ENCODE measurements at regions not wholly inside any gene's neighbourhood (a gene's known extent, or its start where the extent isn't known, plus 50 kb on each side); places are given as distances from the start of the nearest gene placed in this dataset.

GRCh38 chr12:125225641-125226040 lies 160.4 kb downstream of the AACS start:
- no peaks in the 10 kb centered on the region for H3K9me3 ChIP-seq (ENCODE audit: insufficient read depth, low read length)
- no peak overlapping the region for H3K9ac ChIP-seq (ENCODE audit: low read length)
- TF ChIP-seq EZH2phosphoT487 (conservative IDR thresholded peaks at IDR 0.05; ENCODE audit: low read length) (no peak), CTCF (IDR thresholded peaks at IDR 0.05; ENCODE audit: insufficient read depth, low read length, poor library complexity, severe bottlenecking) (no peak)
- H3K36me3 ChIP-seq (ENCODE audit: low read length) = no peaks in the 10 kb centered on the region
- H3F3A ChIP-seq (ENCODE audit: insufficient read depth) = no peaks in the 10 kb centered on the region
- H2AFZ ChIP-seq (ENCODE audit: low read depth, low read length, severe bottlenecking) = no peak overlapping the region
- H3K4me3 ChIP-seq (ENCODE audit: insufficient read depth, low read length, poor library complexity, severe bottlenecking) = no peak overlapping the region
- H4K20me1 ChIP-seq (ENCODE audit: low read depth, low read length) = no peaks in the 10 kb centered on the region
- no peaks in the 10 kb centered on the region for H3K79me2 ChIP-seq (ENCODE audit: insufficient read depth, low read length)
- no peaks in the 10 kb centered on the region for H3K27me3 ChIP-seq (ENCODE audit: low read length)
- no peaks in the 10 kb centered on the region for H3K9me2 ChIP-seq (replicated peaks; ENCODE audit: insufficient read depth, low read length)
- H3K27ac ChIP-seq (ENCODE audit: low read depth, low read length) = no peak overlapping the region
- no peak overlapping the region for H3K4me2 ChIP-seq (ENCODE audit: low read depth, low read length, poor library complexity, severe bottlenecking)

- no peak for TF ChIP-seq CTCF (IDR thresholded peaks at IDR 0.05; ENCODE audit: insufficient read depth, low read length, poor library complexity, severe bottlenecking)
- no peak for TF ChIP-seq EZH2phosphoT487 (conservative IDR thresholded peaks at IDR 0.05; ENCODE audit: low read length)
- H3K36me3 ChIP-seq (ENCODE audit: low read length) = no peaks in the 10 kb centered on the region
- H2AFZ ChIP-seq (ENCODE audit: low read depth, low read length, severe bottlenecking) = no peak overlapping the region
- no peaks in the 10 kb centered on the region for H3F3A ChIP-seq (ENCODE audit: insufficient read depth)
- H3K4me2 ChIP-seq (ENCODE audit: low read depth, low read length, poor library complexity, severe bottlenecking) = no peak overlapping the region
- H3K27me3 ChIP-seq (ENCODE audit: low read length) = no peaks in the 10 kb centered on the region
- H4K20me1 ChIP-seq (ENCODE audit: low read depth, low read length) = no peaks in the 10 kb centered on the region
- no peaks in the 10 kb centered on the region for H3K79me2 ChIP-seq (ENCODE audit: insufficient read depth, low read length)
- H3K9me3 ChIP-seq (ENCODE audit: insufficient read depth, low read length) = no peaks in the 10 kb centered on the region
- no peak overlapping the region for H3K27ac ChIP-seq (ENCODE audit: low read depth, low read length)
- no peak overlapping the region for H3K4me3 ChIP-seq (ENCODE audit: insufficient read depth, low read length, poor library complexity, severe bottlenecking)
- H3K9ac ChIP-seq (ENCODE audit: low read length) = no peak overlapping the region
- no peaks in the 10 kb centered on the region for H3K9me2 ChIP-seq (replicated peaks; ENCODE audit: insufficient read depth, low read length)
Observed at GRCh38 chr12:125228519-125229260, 163.5 kb downstream of the AACS start.

- no peak for TF ChIP-seq CTCF (IDR thresholded peaks at IDR 0.05; ENCODE audit: insufficient read depth, low read length, poor library complexity, severe bottlenecking)
- TF ChIP-seq EZH2phosphoT487 (conservative IDR thresholded peaks at IDR 0.05; ENCODE audit: low read length) = no peak
- Histone ChIP-seq H3K36me3 (ENCODE audit: low read length) (no peaks in the 10 kb centered on the region), H3K9me2 (replicated peaks; ENCODE audit: insufficient read depth, low read length) (no peaks in the 10 kb centered on the region), H3K27me3 (ENCODE audit: low read length) (no peaks in the 10 kb centered on the region), H3F3A (ENCODE audit: insufficient read depth) (no peaks in the 10 kb centered on the region), H2AFZ (ENCODE audit: low read depth, low read length, severe bottlenecking) (no peak overlapping the region), H3K9me3 (ENCODE audit: insufficient read depth, low read length) (no peaks in the 10 kb centered on the region), H3K4me2 (ENCODE audit: low read depth, low read length, poor library complexity, severe bottlenecking) (no peak overlapping the region), H3K79me2 (ENCODE audit: insufficient read depth, low read length) (no peaks in the 10 kb centered on the region), H3K9ac (ENCODE audit: low read length) (no peak overlapping the region), H3K4me3 (ENCODE audit: insufficient read depth, low read length, poor library complexity, severe bottlenecking) (no peak overlapping the region), H3K27ac (ENCODE audit: low read depth, low read length) (no peak overlapping the region), H4K20me1 (ENCODE audit: low read depth, low read length) (no peaks in the 10 kb centered on the region)
Observed at GRCh38 chr12:125229878-125230530, 164.8 kb downstream of the AACS start.
